ENCODE measurements at regions not wholly inside any gene's neighbourhood (a gene's known extent, or its start where the extent isn't known, plus 50 kb on each side); places are given as distances from the start of the nearest gene placed in this dataset.
A peak's percentile ranks its signal among the peaks of the same experiment; 100 is the strongest.

- no peak overlapping the region for H4K8ac ChIP-seq (ENCODE audit: low read depth, low read length)
- H2AK5ac ChIP-seq (ENCODE audit: low read length): no peak overlapping the region
- no peak overlapping the region for H3K27ac ChIP-seq (ENCODE audit: low read depth, low read length)
- no peak overlapping the region for H2BK120ac ChIP-seq (ENCODE audit: low read depth, low read length)
- H2BK5ac ChIP-seq (ENCODE audit: low read length): no peak overlapping the region
- no peak overlapping the region for H3K18ac ChIP-seq (ENCODE audit: low read length)
- peaks cover 5% of the 10 kb centered on the region for H3K4me1 ChIP-seq (ENCODE audit: control insufficient read depth, low read depth, low read length)
- H3K79me1 ChIP-seq (ENCODE audit: low read length): no peaks in the 10 kb centered on the region
- H3K4me2 ChIP-seq (ENCODE audit: low read length): no peak overlapping the region
- no peak overlapping the region for H4K5ac ChIP-seq (ENCODE audit: low read length)
- no peak overlapping the region for H2BK15ac ChIP-seq (replicated peaks; ENCODE audit: low read depth)
- no peak overlapping the region for H3K56ac ChIP-seq (ENCODE audit: low read length)
- H3K36me3 ChIP-seq (ENCODE audit: control insufficient read depth, insufficient read depth, low read length): no peaks in the 10 kb centered on the region
- WGBS (ENCODE audit: extremely low coverage, insufficient coverage, low lambda C conversion rate): no CpG with 5 or more reads among the region's 1 CpG
- no peaks in the 10 kb centered on the region for H3K79me2 ChIP-seq (ENCODE audit: control insufficient read depth, insufficient read depth, low read length)
- no peak overlapping the region for H3K4me3 ChIP-seq (ENCODE audit: low read length)
- no peak overlapping the region for H3K4ac ChIP-seq (ENCODE audit: low read depth, low read length)
- H3K23ac ChIP-seq (ENCODE audit: low read length): no peak overlapping the region
- no peak for DNase-seq
- H3K27me3 ChIP-seq (ENCODE audit: insufficient read depth, low read length, poor library complexity): no peaks in the 10 kb centered on the region
- no peak overlapping the region for H3K9ac ChIP-seq (ENCODE audit: low read length)
These were observed 157.3 kb downstream of the AASDH start for GRCh38 chr4:56229947-56230346.

- no peak overlapping the region for H2BK15ac ChIP-seq (replicated peaks; ENCODE audit: low read depth)
- no peak overlapping the region for H2BK5ac ChIP-seq (ENCODE audit: low read length)
- no peaks in the 10 kb centered on the region for H3K36me3 ChIP-seq (ENCODE audit: control insufficient read depth, insufficient read depth, low read length)
- no peak overlapping the region for H3K4ac ChIP-seq (ENCODE audit: low read depth, low read length)
- no peak overlapping the region for H2BK120ac ChIP-seq (ENCODE audit: low read depth, low read length)
- H3K27me3 ChIP-seq (ENCODE audit: insufficient read depth, low read length, poor library complexity): no peaks in the 10 kb centered on the region
- DNase-seq: no peak
- H3K23ac ChIP-seq (ENCODE audit: low read length): no peak overlapping the region
- no peak overlapping the region for H2AK5ac ChIP-seq (ENCODE audit: low read length)
- H3K4me1 ChIP-seq (ENCODE audit: control insufficient read depth, low read depth, low read length): peaks cover 5% of the 10 kb centered on the region
- no peak overlapping the region for H3K56ac ChIP-seq (ENCODE audit: low read length)
- no peak overlapping the region for H3K9ac ChIP-seq (ENCODE audit: low read length)
- no peaks in the 10 kb centered on the region for H3K79me2 ChIP-seq (ENCODE audit: control insufficient read depth, insufficient read depth, low read length)
- WGBS (ENCODE audit: extremely low coverage, insufficient coverage, low lambda C conversion rate): no CpG with 5 or more reads among the region's 6 CpGs
- no peak overlapping the region for H3K4me2 ChIP-seq (ENCODE audit: low read length)
- H3K79me1 ChIP-seq (ENCODE audit: low read length): no peaks in the 10 kb centered on the region
- H3K27ac ChIP-seq (ENCODE audit: low read depth, low read length): no peak overlapping the region
- H4K8ac ChIP-seq (ENCODE audit: low read depth, low read length): no peak overlapping the region
- H4K5ac ChIP-seq (ENCODE audit: low read length): no peak overlapping the region
- H3K18ac ChIP-seq (ENCODE audit: low read length): peak overlapping the region; percentile 51
- no peak overlapping the region for H3K4me3 ChIP-seq (ENCODE audit: low read length)
These were observed 159.9 kb downstream of the AASDH start for GRCh38 chr4:56227301-56227835.

GRCh38 chr4:56226579-56226978 lies 160.7 kb downstream of the AASDH start:
- WGBS (ENCODE audit: extremely low coverage, insufficient coverage, low lambda C conversion rate): no CpG with 5 or more reads among the region's 2 CpGs
- Histone ChIP-seq H3K27me3 (ENCODE audit: insufficient read depth, low read length, poor library complexity) (no peaks in the 10 kb centered on the region), H3K36me3 (ENCODE audit: control insufficient read depth, insufficient read depth, low read length) (no peaks in the 10 kb centered on the region), H3K4me3 (ENCODE audit: low read length) (no peak overlapping the region), H4K5ac (ENCODE audit: low read length) (no peak overlapping the region), H2BK120ac (ENCODE audit: low read depth, low read length) (no peak overlapping the region), H2AK5ac (ENCODE audit: low read length) (no peak overlapping the region), H3K18ac (ENCODE audit: low read length) (no peak overlapping the region), H3K27ac (ENCODE audit: low read depth, low read length) (no peak overlapping the region), H3K4me2 (ENCODE audit: low read length) (no peak overlapping the region), H3K23ac (ENCODE audit: low read length) (no peak overlapping the region), H3K56ac (ENCODE audit: low read length) (no peak overlapping the region), H3K4me1 (ENCODE audit: control insufficient read depth, low read depth, low read length) (peaks cover 5% of the 10 kb centered on the region), H2BK15ac (replicated peaks; ENCODE audit: low read depth) (no peak overlapping the region), H3K4ac (ENCODE audit: low read depth, low read length) (no peak overlapping the region), H3K9ac (ENCODE audit: low read length) (no peak overlapping the region), H3K79me2 (ENCODE audit: control insufficient read depth, insufficient read depth, low read length) (no peaks in the 10 kb centered on the region), H4K8ac (ENCODE audit: low read depth, low read length) (no peak overlapping the region), H3K79me1 (ENCODE audit: low read length) (no peaks in the 10 kb centered on the region), H2BK5ac (ENCODE audit: low read length) (no peak overlapping the region)
- DNase-seq: no peak

- H3K27ac ChIP-seq (ENCODE audit: low read depth, low read length): no peak overlapping the region
- H4K8ac ChIP-seq (ENCODE audit: low read depth, low read length): no peak overlapping the region
- no peak overlapping the region for H3K18ac ChIP-seq (ENCODE audit: low read length)
- H3K27me3 ChIP-seq (ENCODE audit: insufficient read depth, low read length, poor library complexity): no peaks in the 10 kb centered on the region
- no peak overlapping the region for H2BK15ac ChIP-seq (replicated peaks; ENCODE audit: low read depth)
- H3K79me2 ChIP-seq (ENCODE audit: control insufficient read depth, insufficient read depth, low read length): no peaks in the 10 kb centered on the region
- no peak overlapping the region for H2BK5ac ChIP-seq (ENCODE audit: low read length)
- no peak overlapping the region for H3K4me3 ChIP-seq (ENCODE audit: low read length)
- no peak overlapping the region for H2BK120ac ChIP-seq (ENCODE audit: low read depth, low read length)
- H3K56ac ChIP-seq (ENCODE audit: low read length): no peak overlapping the region
- no peak overlapping the region for H3K9ac ChIP-seq (ENCODE audit: low read length)
- H3K36me3 ChIP-seq (ENCODE audit: control insufficient read depth, insufficient read depth, low read length): no peaks in the 10 kb centered on the region
- no peak overlapping the region for H3K4ac ChIP-seq (ENCODE audit: low read depth, low read length)
- H3K4me2 ChIP-seq (ENCODE audit: low read length): no peak overlapping the region
- H3K79me1 ChIP-seq (ENCODE audit: low read length): no peaks in the 10 kb centered on the region
- WGBS (ENCODE audit: extremely low coverage, insufficient coverage, low lambda C conversion rate): no CpG with 5 or more reads among the region's 1 CpG
- peaks cover 5% of the 10 kb centered on the region for H3K4me1 ChIP-seq (ENCODE audit: control insufficient read depth, low read depth, low read length)
- H3K23ac ChIP-seq (ENCODE audit: low read length): no peak overlapping the region
- no peak overlapping the region for H4K5ac ChIP-seq (ENCODE audit: low read length)
- no peak overlapping the region for H2AK5ac ChIP-seq (ENCODE audit: low read length)
- DNase-seq: no peak
These were observed 162.7 kb downstream of the AASDH start for GRCh38 chr4:56224641-56225040.

GRCh38 chr4:56222514-56222913 lies 164.8 kb downstream of the AASDH start:
- H4K8ac ChIP-seq (ENCODE audit: low read depth, low read length): no peak overlapping the region
- no peaks in the 10 kb centered on the region for H3K79me2 ChIP-seq (ENCODE audit: control insufficient read depth, insufficient read depth, low read length)
- no peak overlapping the region for H3K4me2 ChIP-seq (ENCODE audit: low read length)
- no peak overlapping the region for H3K4ac ChIP-seq (ENCODE audit: low read depth, low read length)
- H3K9ac ChIP-seq (ENCODE audit: low read length): no peak overlapping the region
- no peaks in the 10 kb centered on the region for H3K36me3 ChIP-seq (ENCODE audit: control insufficient read depth, insufficient read depth, low read length)
- no peak for DNase-seq
- no peaks in the 10 kb centered on the region for H3K27me3 ChIP-seq (ENCODE audit: insufficient read depth, low read length, poor library complexity)
- H3K27ac ChIP-seq (ENCODE audit: low read depth, low read length): no peak overlapping the region
- no peak overlapping the region for H3K56ac ChIP-seq (ENCODE audit: low read length)
- no peaks in the 10 kb centered on the region for H3K79me1 ChIP-seq (ENCODE audit: low read length)
- no peak overlapping the region for H3K18ac ChIP-seq (ENCODE audit: low read length)
- H2AK5ac ChIP-seq (ENCODE audit: low read length): no peak overlapping the region
- no peak overlapping the region for H4K5ac ChIP-seq (ENCODE audit: low read length)
- no peak overlapping the region for H2BK120ac ChIP-seq (ENCODE audit: low read depth, low read length)
- no peak overlapping the region for H3K4me3 ChIP-seq (ENCODE audit: low read length)
- peaks cover 5% of the 10 kb centered on the region for H3K4me1 ChIP-seq (ENCODE audit: control insufficient read depth, low read depth, low read length)
- H2BK5ac ChIP-seq (ENCODE audit: low read length): no peak overlapping the region
- no peak overlapping the region for H2BK15ac ChIP-seq (replicated peaks; ENCODE audit: low read depth)
- no peak overlapping the region for H3K23ac ChIP-seq (ENCODE audit: low read length)
- WGBS (ENCODE audit: extremely low coverage, insufficient coverage, low lambda C conversion rate): no CpG with 5 or more reads among the region's 6 CpGs

- Histone ChIP-seq H3K4me2 (ENCODE audit: low read length) (no peak overlapping the region), H2BK15ac (replicated peaks; ENCODE audit: low read depth) (no peak overlapping the region), H4K5ac (ENCODE audit: low read length) (no peak overlapping the region), H3K4me1 (ENCODE audit: control insufficient read depth, low read depth, low read length) (no peaks in the 10 kb centered on the region), H4K8ac (ENCODE audit: low read depth, low read length) (no peak overlapping the region), H3K36me3 (ENCODE audit: control insufficient read depth, insufficient read depth, low read length) (no peaks in the 10 kb centered on the region), H3K79me1 (ENCODE audit: low read length) (no peaks in the 10 kb centered on the region), H3K4me3 (ENCODE audit: low read length) (no peak overlapping the region), H3K79me2 (ENCODE audit: control insufficient read depth, insufficient read depth, low read length) (no peaks in the 10 kb centered on the region), H3K4ac (ENCODE audit: low read depth, low read length) (no peak overlapping the region), H3K56ac (ENCODE audit: low read length) (no peak overlapping the region), H3K23ac (ENCODE audit: low read length) (no peak overlapping the region), H3K27ac (ENCODE audit: low read depth, low read length) (no peak overlapping the region), H3K27me3 (ENCODE audit: insufficient read depth, low read length, poor library complexity) (no peaks in the 10 kb centered on the region), H3K9ac (ENCODE audit: low read length) (no peak overlapping the region), H2AK5ac (ENCODE audit: low read length) (no peak overlapping the region), H2BK5ac (ENCODE audit: low read length) (no peak overlapping the region), H2BK120ac (ENCODE audit: low read depth, low read length) (no peak overlapping the region), H3K18ac (ENCODE audit: low read length) (no peak overlapping the region)
- no peak for DNase-seq
- no CpG with 5 or more reads among the region's 3 CpGs for WGBS (ENCODE audit: extremely low coverage, insufficient coverage, low lambda C conversion rate)
These were observed 167.0 kb downstream of the AASDH start for GRCh38 chr4:56220261-56220660.
